Eye (tissue), 1 donor: ENCODE measurements at regions not wholly inside any gene's neighbourhood (a gene's known extent, or its start where the extent isn't known, plus 50 kb on each side); places are given as distances from the start of the nearest gene placed in this dataset.
A peak's percentile ranks its signal among the peaks of the same experiment; 100 is the strongest.
"Not testable (repeated sequence)": the region's sequence is repeated elsewhere in the genome, so short reads cannot be mapped to it uniquely, and the experiment has no call there.

Experiments
- DNase-seq: peaks from one replicate; pipeline ENCODE4 v3.0.0-alpha.2; 2015

GRCh38 chr6:11450037-11450436 lies 87.5 kb upstream of the TMEM170B start:
- peak; percentile 62 for DNase-seq

- no peak for DNase-seq
Measured at GRCh38 chr6:11449408-11449807, 88.1 kb upstream of the TMEM170B start.

- DNase-seq = no peak
Measured at GRCh38 chr6:11448038-11448437, 89.5 kb upstream of the TMEM170B start.

GRCh38 chr6:11447265-11447664 lies 90.3 kb upstream of the TMEM170B start:
- no peak for DNase-seq

GRCh38 chr6:11445146-11445545 lies 92.4 kb upstream of the TMEM170B start:
- DNase-seq = no peak

- DNase-seq = not testable (repeated sequence)
Measured at GRCh38 chr6:11443125-11443524, 94.4 kb upstream of the TMEM170B start.

- no peak for DNase-seq
Measured at GRCh38 chr6:11442495-11442894, 95.1 kb upstream of the TMEM170B start.

- DNase-seq = no peak
Measured at GRCh38 chr6:11439876-11440275, 97.7 kb upstream of the TMEM170B start.

GRCh38 chr6:11439017-11439420 lies 98.5 kb upstream of the TMEM170B start:
- DNase-seq = no peak

- DNase-seq = no peak
Measured at GRCh38 chr6:11437824-11438459, 99.6 kb upstream of the TMEM170B start.

GRCh38 chr6:11436508-11437096 lies 100.9 kb upstream of the TMEM170B start:
- DNase-seq = no peak

- no peak for DNase-seq
Measured at GRCh38 chr6:11434565-11435326, 102.8 kb upstream of the TMEM170B start.

- DNase-seq = no peak
Measured at GRCh38 chr6:11433860-11434259, 103.7 kb upstream of the TMEM170B start.

GRCh38 chr6:11432713-11433450 lies 104.7 kb upstream of the TMEM170B start:
- DNase-seq = no peak

GRCh38 chr6:11432091-11432490 lies 105.5 kb upstream of the TMEM170B start:
- DNase-seq = no peak

GRCh38 chr6:11431455-11431937 lies 106.1 kb upstream of the TMEM170B start:
- DNase-seq = no peak

GRCh38 chr6:11430036-11430435 lies 107.5 kb upstream of the TMEM170B start:
- DNase-seq = no peak

- DNase-seq = no peak
Measured at GRCh38 chr6:11429577-11429976, 108.0 kb upstream of the TMEM170B start.

- no peak for DNase-seq
Measured at GRCh38 chr6:11428895-11429294, 108.7 kb upstream of the TMEM170B start.

- DNase-seq = no peak
Measured at GRCh38 chr6:11428371-11428770, 109.2 kb upstream of the TMEM170B start.

GRCh38 chr6:11427723-11428245 lies 109.8 kb upstream of the TMEM170B start:
- no peak for DNase-seq

GRCh38 chr6:11427091-11427722 lies 110.3 kb upstream of the TMEM170B start:
- no peak for DNase-seq

GRCh38 chr6:11426571-11426970 lies 111.0 kb upstream of the TMEM170B start:
- DNase-seq = no peak
